Mucosa of descending colon (tissue), 3 donors: ENCODE measurements at regions not wholly inside any gene's neighbourhood (a gene's known extent, or its start where the extent isn't known, plus 50 kb on each side); places are given as distances from the start of the nearest gene placed in this dataset.

Experiments used
- ATAC-seq: fragments of 200-7000 bp; cut with Tn5 transposase; one replicate; pipeline ENCODE4 v1.9.1; 2020; ENCODE audit warnings: mild to moderate bottlenecking, moderate library complexity
- DNase-seq, 3 donors: peaks; one replicate each; pipeline ENCODE4 v3.0.0-alpha.2; 2020
- H3K36me3 ChIP-seq: fragments of 200-600 bp; one replicate; pipeline ENCODE4 v1.8.0; 2021; ENCODE audit warnings: low read depth, mild to moderate bottlenecking
- H3K4me1 ChIP-seq: fragments of 200-600 bp; one replicate; pipeline ENCODE4 v1.8.0; 2021; ENCODE audit warnings: low read depth, mild to moderate bottlenecking
- H3K4me3 ChIP-seq: fragments of 200-600 bp; one replicate; pipeline ENCODE4 v1.8.0; 2021; ENCODE audit warnings: mild to moderate bottlenecking
- H3K9me3 ChIP-seq: fragments of 200-600 bp; one replicate; pipeline ENCODE4 v1.8.0; 2021; ENCODE audit warnings: mild to moderate bottlenecking
- CTCF ChIP-seq: fragments of 200-600 bp; IDR thresholded peaks from one replicate; pipeline ENCODE4 v1.8.0; 2022; ENCODE audit warnings: antibody characterized with exemption, mild to moderate bottlenecking
- intact Hi-C, 2 donors: fragments of 100-400 bp; cut with DNase I in 1 of 2; cut with micrococcal nuclease in 1 of 2; formaldehyde crosslinking; loops; one replicate each; pipeline versions ENCODE4 v1.11.0 to v1.11.1; 2022; cut with DNase I, micrococcal nuclease
- donor health status: DM: no; HTN: no; CAD: no; lungs with moderate emphysema.
- donor health status: DM: no; HTN: no; CAD: no.
- donor health status: DM: no; HTN: yes; CAD: no.

- Histone ChIP-seq H3K9me3 (no peaks in the 10 kb centered on the region), H3K36me3 (no peaks in the 10 kb centered on the region), H3K4me1 (peaks cover 8% of the 10 kb centered on the region), H3K4me3 (no peak overlapping the region)
- no peak for TF ChIP-seq CTCF
- no peak for ATAC-seq
- intact Hi-C loops, result no loop called here
- no peak for DNase-seq
Observed at GRCh38 chr11:27178859-27179258, 138.2 kb downstream of the BBOX1 start.
